GOT3 (cell line): ENCODE measurements at regions not wholly inside any gene's neighbourhood (a gene's known extent, or its start where the extent isn't known, plus 50 kb on each side); places are given as distances from the start of the nearest gene placed in this dataset.

Experiments used
- DNase-seq: peaks from one replicate; lab custom pipeline; 2025; ENCODE audit warnings: mixed read lengths; lab: John Stamatoyannopoulos, UW

GRCh38 chr6:14455876-14456648 lies 338.5 kb downstream of the CD83 start:
- no peak for DNase-seq

- DNase-seq, result no peak
These were observed 339.4 kb downstream of the CD83 start for GRCh38 chr6:14456941-14457340.

- DNase-seq, result no peak
These were observed 341.2 kb downstream of the CD83 start for GRCh38 chr6:14458669-14459266.

GRCh38 chr6:14459315-14459714 lies 341.7 kb downstream of the CD83 start:
- DNase-seq, result no peak

- DNase-seq, result no peak
These were observed 343.0 kb downstream of the CD83 start for GRCh38 chr6:14460556-14460955.

GRCh38 chr6:14462135-14462534 lies 344.6 kb downstream of the CD83 start:
- DNase-seq, result no peak

- no peak for DNase-seq
These were observed 345.0 kb downstream of the CD83 start for GRCh38 chr6:14462566-14462965.

GRCh38 chr6:14463110-14463509 lies 345.5 kb downstream of the CD83 start:
- no peak for DNase-seq

GRCh38 chr6:14464055-14464454 lies 346.5 kb downstream of the CD83 start:
- no peak for DNase-seq

- no peak for DNase-seq
These were observed 347.1 kb downstream of the CD83 start for GRCh38 chr6:14464716-14465115.

- DNase-seq, result no peak
These were observed 348.7 kb downstream of the CD83 start for GRCh38 chr6:14466278-14466677.

- DNase-seq, result no peak
These were observed 350.0 kb downstream of the CD83 start for GRCh38 chr6:14467591-14467990.

GRCh38 chr6:14468647-14469321 lies 351.2 kb downstream of the CD83 start:
- DNase-seq, result no peak

- DNase-seq, result no peak
These were observed 352.5 kb downstream of the CD83 start for GRCh38 chr6:14470101-14470500.

GRCh38 chr6:14470671-14471070 lies 353.1 kb downstream of the CD83 start:
- no peak for DNase-seq

- no peak for DNase-seq
These were observed 354.8 kb downstream of the CD83 start for GRCh38 chr6:14472255-14472985.

GRCh38 chr6:14472986-14473337 lies 355.4 kb downstream of the CD83 start:
- DNase-seq, result no peak

GRCh38 chr6:14474816-14475215 lies 357.2 kb downstream of the CD83 start:
- no peak for DNase-seq

GRCh38 chr6:14475306-14475705 lies 357.7 kb downstream of the CD83 start:
- no peak for DNase-seq

- peak; percentile 13 for DNase-seq
These were observed 359.4 kb downstream of the CD83 start for GRCh38 chr6:14476793-14477531.

- DNase-seq, result no peak
These were observed 360.0 kb downstream of the CD83 start for GRCh38 chr6:14477559-14477958.
